ENCODE measurements at regions not wholly inside any gene's neighbourhood (a gene's known extent, or its start where the extent isn't known, plus 50 kb on each side); places are given as distances from the start of the nearest gene placed in this dataset.

DNA sequence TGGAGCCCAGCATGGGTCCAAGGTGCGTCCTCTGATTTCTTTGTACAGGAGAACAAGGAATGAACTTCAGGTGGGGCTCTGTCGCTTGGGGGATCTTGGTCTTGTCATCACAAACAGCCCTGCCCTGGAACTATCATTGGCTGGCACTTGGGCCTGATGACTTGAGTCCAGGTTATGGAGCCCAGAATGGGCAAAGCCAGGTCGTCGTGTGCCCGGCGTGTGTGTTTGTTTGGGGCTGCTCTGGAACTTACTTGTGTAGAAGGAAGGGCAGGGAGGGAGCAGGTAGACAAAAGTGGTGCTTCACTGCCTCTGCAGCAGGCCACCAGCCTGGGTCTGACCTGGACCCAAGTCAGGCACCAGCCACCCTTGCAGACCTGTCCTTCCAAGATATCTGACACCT lies 306.3 kb upstream of the HS6ST1 start:
- no peaks in the 10 kb centered on the region for H3K4me1 ChIP-seq
- no peaks in the 10 kb centered on the region for H3K36me3 ChIP-seq (ENCODE audit: low read depth, missing control alignments)
- H3K27me3 ChIP-seq = no peaks in the 10 kb centered on the region
- 92 to 94% methylated on average over 6 of the region's 6 CpGs for WGBS, 2 donors
- no peak for DNase-seq
- no peak overlapping the region for H3K4me3 ChIP-seq
- no peaks in the 10 kb centered on the region for H3K9me3 ChIP-seq
- no peak overlapping the region for H3K27ac ChIP-seq
- intact Hi-C loops (cut with DNase I; ENCODE audit: low total_unique reads) = no loop called here
- TF ChIP-seq CTCF (IDR thresholded peaks at IDR 0.05) (no peak), POLR2A (IDR thresholded peaks at IDR 0.05) (no peak)

DNA sequence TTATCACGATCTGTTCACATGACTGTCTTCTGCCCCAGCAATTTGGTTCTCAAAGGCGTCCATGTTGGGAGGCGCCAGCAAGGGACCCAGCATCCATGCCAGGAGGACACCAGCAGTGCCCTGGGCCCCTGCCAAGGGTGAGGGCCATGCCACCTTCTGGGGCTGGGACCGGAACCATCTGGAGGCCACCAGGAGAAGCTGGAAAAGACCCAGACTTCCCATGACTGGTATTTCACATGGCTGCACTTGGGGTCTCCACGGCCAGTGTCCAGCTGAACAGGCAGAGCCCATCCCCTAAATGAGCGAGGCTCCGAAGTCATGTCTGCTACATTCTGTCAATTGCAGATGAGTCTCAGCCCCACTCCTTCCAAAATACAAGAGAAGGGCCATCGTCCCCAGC lies 306.8 kb upstream of the HS6ST1 start:
- DNase-seq = no peak
- TF ChIP-seq CTCF (IDR thresholded peaks at IDR 0.05) (no peak), POLR2A (IDR thresholded peaks at IDR 0.05) (no peak)
- 86 to 95% methylated on average over 1 to 8 of the region's 8 CpGs for WGBS, 2 donors
- Histone ChIP-seq H3K27ac (no peak overlapping the region), H3K27me3 (no peaks in the 10 kb centered on the region), H3K36me3 (ENCODE audit: low read depth, missing control alignments) (no peaks in the 10 kb centered on the region), H3K4me1 (no peaks in the 10 kb centered on the region), H3K4me3 (no peak overlapping the region), H3K9me3 (no peaks in the 10 kb centered on the region)
- intact Hi-C loops (cut with DNase I; ENCODE audit: low total_unique reads) = no loop called here

- Histone ChIP-seq H3K27me3 (no peaks in the 10 kb centered on the region), H3K9me3 (no peaks in the 10 kb centered on the region), H3K36me3 (ENCODE audit: low read depth, missing control alignments) (no peaks in the 10 kb centered on the region), H3K27ac (no peak overlapping the region), H3K4me1 (no peaks in the 10 kb centered on the region), H3K4me3 (no peak overlapping the region)
- intact Hi-C loops (cut with DNase I; ENCODE audit: low total_unique reads) = no loop called here
- no peak for DNase-seq
- WGBS, 2 donors = 86 to 89% methylated on average over 12 of the region's 12 CpGs
- TF ChIP-seq CTCF (IDR thresholded peaks at IDR 0.05) (no peak), POLR2A (IDR thresholded peaks at IDR 0.05) (no peak)
These were observed 307.5 kb upstream of the HS6ST1 start for GRCh38 chr2:128625963-128626759.

- WGBS, 2 donors = 72 to 77% methylated on average over 19 to 20 of the region's 20 CpGs
- no peaks in the 10 kb centered on the region for H3K36me3 ChIP-seq (ENCODE audit: low read depth, missing control alignments)
- H3K4me3 ChIP-seq = no peak overlapping the region
- no peak overlapping the region for H3K27ac ChIP-seq
- intact Hi-C loops (cut with DNase I; ENCODE audit: low total_unique reads) = no loop called here
- DNase-seq = no peak
- TF ChIP-seq CTCF (IDR thresholded peaks at IDR 0.05) = no peak
- no peak for TF ChIP-seq POLR2A (IDR thresholded peaks at IDR 0.05)
- H3K27me3 ChIP-seq = no peaks in the 10 kb centered on the region
- H3K4me1 ChIP-seq = no peaks in the 10 kb centered on the region
- H3K9me3 ChIP-seq = no peaks in the 10 kb centered on the region
These were observed 308.3 kb upstream of the HS6ST1 start for GRCh38 chr2:128626760-128627511.

All from testis (tissue), 2 donors.